HepG2 (cell line): ENCODE measurements at regions not wholly inside any gene's neighbourhood (a gene's known extent, or its start where the extent isn't known, plus 50 kb on each side); places are given as distances from the start of the nearest gene placed in this dataset.

ENCODE experiments used
- ATAC-seq: fragments of 200-7000 bp; cut with Tn5 transposase; 3 replicates; pipeline ENCODE4 v1.9.1; 2020; ENCODE audit warnings: mild to moderate bottlenecking, moderate library complexity
- BruUV-seq: library from RNA; stranded (reverse); fragments of 400-500 nt; replicated peaks from 2 replicates; lab custom pipeline; 2021; lab: Mats Ljungman, UMichigan
- CTCF ChIA-PET: fragments of 300-600 bp; formaldehyde crosslinking; extraction: SDS; loops from one replicate; lab custom pipeline; 2021; ENCODE audit warnings: low total read pairs, inconsistent platforms, low intra/inter-chr PET ratio; lab: Yijun Ruan, JAX
- POLR2A ChIA-PET: fragments of 350-600 bp; sonication (Branson Sonifier 250); formaldehyde crosslinking; loops from one replicate; lab custom pipeline; 2020; ENCODE audit warnings: antibody characterized with exemption, inconsistent platforms; lab: Yijun Ruan, JAX
- DNase-seq: peaks from one replicate; pipeline ENCODE4 v3.0.0-alpha.2; 2015; ENCODE audit warnings: low spot score
- FAIRE-seq: peaks from 3 replicates; lab custom pipeline; 2011; peaks lifted over from hg19 to GRCh38; lab: Jason Lieb, UNC
- H2AFZ ChIP-seq: one replicate; pipeline ENCODE4 v1.6.1; 2011; ENCODE audit warnings: low read length, inconsistent platforms
- H3K27ac ChIP-seq: fragments of 300-600 bp; 3 replicates; pipeline ENCODE4 v1.8.0; 2011; ENCODE audit warnings: mixed run types, mild to moderate bottlenecking, mixed read lengths, low read length, inconsistent platforms; ENCODE audit not compliant: insufficient read depth; ENCODE audit errors: extremely low read length
- H3K27me3 ChIP-seq, 2 experiments: fragments of 200-600 bp in 1 of 2; 2 replicates in 1 of 2; 3 replicates in 1 of 2; pipeline versions ENCODE4 v1.6.0 to v1.8.0; 2011; ENCODE audit warnings: low read length in 2 of 2, mild to moderate bottlenecking in 2 of 2, moderate library complexity in 2 of 2, inconsistent platforms in 1 of 2; ENCODE audit not compliant: insufficient read depth in 2 of 2, control insufficient read depth in 1 of 2
- H3K36me3 ChIP-seq, 2 experiments: fragments of 200-600 bp in 1 of 2; replicated peaks in 1 of 2; 2 replicates in 1 of 2; 3 replicates in 1 of 2; pipeline versions ENCODE4 v1.5.1 to v1.8.0; 2011; ENCODE audit warnings: low read length in 2 of 2, inconsistent platforms in 1 of 2; ENCODE audit not compliant: insufficient read depth in 2 of 2, control insufficient read depth in 1 of 2
- H3K4me1 ChIP-seq: 2 replicates; pipeline ENCODE4 v1.5.1; 2012; ENCODE audit warnings: low read length, inconsistent platforms; ENCODE audit not compliant: insufficient read depth
- H3K4me2 ChIP-seq: 2 replicates; pipeline ENCODE4 v1.6.0; 2011; ENCODE audit warnings: low read depth, low read length, inconsistent platforms
- H3K4me3 ChIP-seq, 3 experiments: fragments of 200-600 bp in 1 of 3; sonication (generic), shearing (Covaris generic) in 1 of 3; replicated peaks in 1 of 3; 2 replicates each; pipeline ENCODE4 v1.5.1; 2011 to 2016; ENCODE audit warnings: low read length in 3 of 3, inconsistent platforms in 2 of 3, low read depth in 2 of 3, mild to moderate bottlenecking in 2 of 3, control low read depth in 1 of 3, mixed read lengths in 1 of 3; ENCODE audit not compliant: insufficient read depth in 1 of 3
- H3K79me2 ChIP-seq: one replicate; pipeline ENCODE4 v1.6.1; 2011; ENCODE audit warnings: low read length, inconsistent platforms; ENCODE audit not compliant: insufficient read depth
- H3K9ac ChIP-seq: 2 replicates; pipeline ENCODE4 v1.6.0; 2011; ENCODE audit warnings: mild to moderate bottlenecking, low read depth, low read length, inconsistent platforms; ENCODE audit not compliant: insufficient read depth
- H3K9me3 ChIP-seq: 2 replicates; pipeline ENCODE4 v1.5.1; 2012; ENCODE audit warnings: mild to moderate bottlenecking, low read length
- H4K20me1 ChIP-seq: 2 replicates; pipeline ENCODE4 v1.6.0; 2011; ENCODE audit warnings: inconsistent platforms, mild to moderate bottlenecking, low read length, moderate library complexity; ENCODE audit not compliant: insufficient read depth
- DR1 ChIP-seq: sonication (generic); formaldehyde crosslinking; IDR thresholded peaks from 2 replicates; pipeline ENCODE4 v1.8.0; 2021; ENCODE audit warnings: mild to moderate bottlenecking, missing genetic modification reagents, inconsistent platforms
- FOXO1 ChIP-seq: sonication (generic); formaldehyde crosslinking; IDR thresholded peaks from 2 replicates; pipeline ENCODE4 v1.4.0; 2020; ENCODE audit warnings: missing genetic modification reagents
- NFYB ChIP-seq: sonication (generic); formaldehyde crosslinking; IDR thresholded peaks from 2 replicates; pipeline ENCODE4 v1.4.0; 2020; ENCODE audit warnings: missing genetic modification reagents
- RXRB ChIP-seq: IDR thresholded peaks from 2 replicates; pipeline ENCODE4 v1.6.1; 2016; ENCODE audit warnings: borderline replicate concordance, missing genetic modification reagents, missing compliant biosample characterization
- ZNF800 ChIP-seq: sonication (generic); formaldehyde crosslinking; IDR thresholded peaks from 2 replicates; pipeline ENCODE4 v1.4.0; 2020; ENCODE audit warnings: missing genetic modification reagents
- ZNF83 ChIP-seq: sonication (generic); formaldehyde crosslinking; IDR thresholded peaks from 2 replicates; pipeline ENCODE4 v1.4.0; 2020; ENCODE audit warnings: missing genetic modification reagents, mild to moderate bottlenecking, borderline replicate concordance
- WGBS: methylation state at CpG from one replicate; pipeline ENCODE4 v1.1.6; 2017; ENCODE audit warnings: low lambda C conversion rate; 5-methylcytosine and 5-hydroxymethylcytosine counted together
- in situ Hi-C: cut with HindIII; loops from 2 replicates; pipeline ENCODE4 v1.10.0; 2017; ENCODE audit warnings: low pct_unique_long_range_greater_than_20kb; ENCODE audit not compliant: extremely low pct_ligation_motif_present
- intact Hi-C: fragments of 100-400 bp; cut with micrococcal nuclease; formaldehyde crosslinking; loops from one replicate; pipeline ENCODE4 v1.10.0; 2022; ENCODE audit not compliant: unreplicated experiment
- TF ChIP-seq, protein P1 (sequence below): sonication (generic); formaldehyde crosslinking; IDR thresholded peaks from 2 replicates; pipeline ENCODE4 v1.5.0; 2020; ENCODE audit warnings: missing genetic modification reagents

GRCh38 chr2:209044307-209044706 is 379.5 kb upstream of the MAP2 start:
- no peak for ATAC-seq
- Histone ChIP-seq H4K20me1 (no peaks in the 10 kb centered on the region), H3K36me3 (no peaks in the 10 kb centered on the region), H2AFZ (no peak overlapping the region), H3K4me2 (no peak overlapping the region), H3K79me2 (no peaks in the 10 kb centered on the region), H3K9me3 (no peaks in the 10 kb centered on the region), H3K27me3 (no peaks in the 10 kb centered on the region), H3K9ac (no peak overlapping the region), H3K4me1 (no peaks in the 10 kb centered on the region), H3K27ac (no peak overlapping the region), H3K4me3 (no peak overlapping the region)
- no TSS peak for BruUV-seq
- TF ChIP-seq ZNF800 (CRISPR knock-in tag), result no peak
- TF ChIP-seq DR1 (CRISPR knock-in tag), result no peak
- in situ Hi-C loops, result no loop called here
- CTCF ChIA-PET, result no interaction called here
- WGBS, result 2% methylated on average over 2 of the region's 2 CpGs
- no peak for FAIRE-seq
- POLR2A ChIA-PET, result no interaction called here
- DNase-seq, result no peak
- intact Hi-C loops, result no loop called here

GRCh38 chr2:209046163-209046562 is 377.7 kb upstream of the MAP2 start:
- DNase-seq (no peak), FAIRE-seq (no peak), ATAC-seq (no peak)
- Histone ChIP-seq H3K4me1 (no peaks in the 10 kb centered on the region), H3K27ac (no peak overlapping the region), H4K20me1 (no peaks in the 10 kb centered on the region), H3K9me3 (no peaks in the 10 kb centered on the region), H3K27me3 (no peaks in the 10 kb centered on the region), H3K79me2 (no peaks in the 10 kb centered on the region), H3K9ac (no peak overlapping the region), H2AFZ (no peak overlapping the region), H3K4me2 (no peak overlapping the region), H3K36me3 (no peaks in the 10 kb centered on the region), H3K4me3 (no peak overlapping the region)
- intact Hi-C loops, result no loop called here
- ChIA-PET CTCF (no interaction called here), POLR2A (no interaction called here)
- in situ Hi-C loops, result no loop called here
- no TSS peak for BruUV-seq
- WGBS, result 13% methylated on average over 2 of the region's 2 CpGs
- TF ChIP-seq, protein P1, sequence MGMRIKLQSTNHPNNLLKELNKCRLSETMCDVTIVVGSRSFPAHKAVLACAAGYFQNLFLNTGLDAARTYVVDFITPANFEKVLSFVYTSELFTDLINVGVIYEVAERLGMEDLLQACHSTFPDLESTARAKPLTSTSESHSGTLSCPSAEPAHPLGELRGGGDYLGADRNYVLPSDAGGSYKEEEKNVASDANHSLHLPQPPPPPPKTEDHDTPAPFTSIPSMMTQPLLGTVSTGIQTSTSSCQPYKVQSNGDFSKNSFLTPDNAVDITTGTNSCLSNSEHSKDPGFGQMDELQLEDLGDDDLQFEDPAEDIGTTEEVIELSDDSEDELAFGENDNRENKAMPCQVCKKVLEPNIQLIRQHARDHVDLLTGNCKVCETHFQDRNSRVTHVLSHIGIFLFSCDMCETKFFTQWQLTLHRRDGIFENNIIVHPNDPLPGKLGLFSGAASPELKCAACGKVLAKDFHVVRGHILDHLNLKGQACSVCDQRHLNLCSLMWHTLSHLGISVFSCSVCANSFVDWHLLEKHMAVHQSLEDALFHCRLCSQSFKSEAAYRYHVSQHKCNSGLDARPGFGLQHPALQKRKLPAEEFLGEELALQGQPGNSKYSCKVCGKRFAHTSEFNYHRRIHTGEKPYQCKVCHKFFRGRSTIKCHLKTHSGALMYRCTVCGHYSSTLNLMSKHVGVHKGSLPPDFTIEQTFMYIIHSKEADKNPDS (CRISPR knock-in tag), result no peak
- TF ChIP-seq FOXO1 (CRISPR knock-in tag) (no peak), RXRB (no peak), NFYB (CRISPR knock-in tag) (no peak), ZNF83 (CRISPR knock-in tag) (no peak)
